Testis (tissue), 2 donors: ENCODE measurements at regions not wholly inside any gene's neighbourhood (a gene's known extent, or its start where the extent isn't known, plus 50 kb on each side); places are given as distances from the start of the nearest gene placed in this dataset.

ENCODE experiments used
- POLR2A ChIP-seq: fragments of 450-650 bp; IDR thresholded peaks from one replicate; pipeline ENCODE4 v1.6.1; 2017; ENCODE audit warnings: antibody characterized with exemption, mild to moderate bottlenecking, moderate library complexity
- TF ChIP-seq, protein P1 (sequence below), 3 experiments: fragments of 450-650 bp in 2 of 3; fragments of 200-600 bp in 1 of 3; sonication (generic) in 1 of 3; IDR thresholded peaks; one replicate each; pipeline ENCODE4 v1.5.1; 2016 to 2019; ENCODE audit warnings: antibody characterized with exemption in 3 of 3, mild to moderate bottlenecking in 2 of 3, moderate library complexity in 1 of 3

DNA sequence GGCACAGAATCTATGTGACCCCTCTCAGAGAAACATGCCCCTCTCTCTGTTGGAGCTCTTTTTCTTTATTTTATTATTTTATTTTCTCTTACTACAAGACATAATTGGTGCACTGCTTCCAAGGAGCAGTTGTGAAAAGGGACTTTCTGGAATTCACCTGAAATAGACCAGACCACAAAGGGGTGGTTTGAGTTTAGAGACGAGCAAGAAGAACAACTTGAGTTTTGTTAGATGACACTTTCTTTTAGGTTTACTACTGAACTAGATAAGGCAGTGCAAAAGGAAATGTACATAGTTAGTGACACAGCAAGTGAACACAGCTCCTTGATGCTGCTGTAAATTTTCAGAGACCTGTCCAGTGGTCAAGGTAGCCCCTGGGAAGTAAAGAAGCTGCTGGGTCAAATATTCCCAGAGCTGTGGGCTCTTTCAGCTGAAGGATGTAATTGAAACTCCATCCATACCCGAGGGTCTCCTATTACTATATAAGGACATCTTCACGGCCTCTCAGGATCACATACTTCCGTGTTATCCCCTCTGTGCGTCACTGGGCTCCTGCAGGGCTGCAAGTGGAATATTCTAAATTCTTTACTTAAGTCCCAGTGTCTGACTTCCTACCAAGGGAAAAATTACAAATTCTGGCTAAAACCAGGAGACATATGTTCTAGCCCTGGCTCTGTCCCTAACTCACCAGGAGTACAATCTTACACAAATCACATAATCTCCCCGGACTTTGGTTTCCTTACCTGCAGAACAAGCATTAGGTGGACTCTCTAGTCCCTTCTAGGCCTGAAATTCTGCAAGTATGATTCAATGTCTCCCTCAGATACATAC lies 69.1 kb upstream of the ADTRP start:
- TF ChIP-seq, protein P1, sequence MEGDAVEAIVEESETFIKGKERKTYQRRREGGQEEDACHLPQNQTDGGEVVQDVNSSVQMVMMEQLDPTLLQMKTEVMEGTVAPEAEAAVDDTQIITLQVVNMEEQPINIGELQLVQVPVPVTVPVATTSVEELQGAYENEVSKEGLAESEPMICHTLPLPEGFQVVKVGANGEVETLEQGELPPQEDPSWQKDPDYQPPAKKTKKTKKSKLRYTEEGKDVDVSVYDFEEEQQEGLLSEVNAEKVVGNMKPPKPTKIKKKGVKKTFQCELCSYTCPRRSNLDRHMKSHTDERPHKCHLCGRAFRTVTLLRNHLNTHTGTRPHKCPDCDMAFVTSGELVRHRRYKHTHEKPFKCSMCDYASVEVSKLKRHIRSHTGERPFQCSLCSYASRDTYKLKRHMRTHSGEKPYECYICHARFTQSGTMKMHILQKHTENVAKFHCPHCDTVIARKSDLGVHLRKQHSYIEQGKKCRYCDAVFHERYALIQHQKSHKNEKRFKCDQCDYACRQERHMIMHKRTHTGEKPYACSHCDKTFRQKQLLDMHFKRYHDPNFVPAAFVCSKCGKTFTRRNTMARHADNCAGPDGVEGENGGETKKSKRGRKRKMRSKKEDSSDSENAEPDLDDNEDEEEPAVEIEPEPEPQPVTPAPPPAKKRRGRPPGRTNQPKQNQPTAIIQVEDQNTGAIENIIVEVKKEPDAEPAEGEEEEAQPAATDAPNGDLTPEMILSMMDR (IDR thresholded peaks at IDR 0.05), result no peak
- no peak for TF ChIP-seq POLR2A
